K562 (cell line): ENCODE measurements at regions not wholly inside any gene's neighbourhood (a gene's known extent, or its start where the extent isn't known, plus 50 kb on each side); places are given as distances from the start of the nearest gene placed in this dataset.

ENCODE experiments used
- ATAC-seq: fragments of 200-7000 bp; cut with Tn5 transposase; 3 replicates; pipeline ENCODE4 v1.9.1; 2020; ENCODE audit warnings: moderate library complexity
- BruUV-seq: library from RNA; stranded (reverse); fragments of 400-500 nt; replicated peaks from 2 replicates; lab custom pipeline; 2021; lab: Mats Ljungman, UMichigan
- CTCF ChIA-PET: fragments of 300-600 bp; formaldehyde crosslinking; extraction: SDS; loops from one replicate; lab custom pipeline; 2021; ENCODE audit warnings: low intra/inter-chr PET ratio; lab: Yijun Ruan, JAX
- POLR2A ChIA-PET: fragments of 300-600, 350-650 bp; sonication (Branson Sonifier 250); formaldehyde crosslinking; extraction: SDS; loops from one replicate; lab custom pipeline; 2021; ENCODE audit warnings: antibody characterized with exemption, inconsistent platforms; lab: Yijun Ruan, JAX
- DNase-seq, 4 experiments: peaks; one replicate each; pipeline versions ENCODE4 v3.0.0 to v3.0.0-alpha.2; 2011 to 2018; ENCODE audit warnings: low spot score in 3 of 4, mixed read lengths in 3 of 4; ENCODE audit errors: extremely low read depth in 1 of 4
- FAIRE-seq: peaks from 2 replicates; lab custom pipeline; 2011; peaks lifted over from hg19 to GRCh38; lab: Jason Lieb, UNC
- H2AFZ ChIP-seq: 2 replicates; pipeline ENCODE4 v1.6.0; 2011; ENCODE audit warnings: low read depth, low read length, control low read depth, inconsistent platforms
- H3K27ac ChIP-seq: fragments of 200-600 bp; 3 replicates; pipeline ENCODE4 v1.8.0; 2011; ENCODE audit warnings: low read depth, mild to moderate bottlenecking, control low read depth, inconsistent platforms, low read length, moderate library complexity, mixed read lengths; ENCODE audit errors: extremely low read depth
- H3K27me3 ChIP-seq, 2 experiments: fragments of 300-600 bp in 1 of 2; 2 replicates in 1 of 2; 3 replicates in 1 of 2; pipeline versions ENCODE4 v1.6.0 to v1.8.0; 2011; ENCODE audit warnings: inconsistent platforms in 2 of 2, low read length in 2 of 2, mild to moderate bottlenecking in 1 of 2, mixed read lengths in 1 of 2, moderate library complexity in 1 of 2; ENCODE audit not compliant: control insufficient read depth in 2 of 2, insufficient read depth in 2 of 2
- H3K36me3 ChIP-seq: fragments of 300-600 bp; 3 replicates; pipeline ENCODE4 v1.8.0; 2011; ENCODE audit warnings: mild to moderate bottlenecking, low read length, inconsistent platforms; ENCODE audit not compliant: control insufficient read depth, insufficient read depth
- H3K4me1 ChIP-seq, 2 experiments: fragments of 200-600 bp in 1 of 2; replicated peaks in 1 of 2; 2 replicates in 1 of 2; 3 replicates in 1 of 2; pipeline versions ENCODE4 v1.5.1 to v1.8.0; 2011; ENCODE audit warnings: inconsistent platforms in 2 of 2, low read length in 2 of 2, mild to moderate bottlenecking in 1 of 2, mixed read lengths in 1 of 2, moderate library complexity in 1 of 2; ENCODE audit not compliant: control insufficient read depth in 2 of 2, insufficient read depth in 2 of 2
- H3K4me2 ChIP-seq: 2 replicates; pipeline ENCODE4 v1.6.1; 2011; ENCODE audit warnings: low read length, control low read depth, inconsistent platforms, mixed read lengths; ENCODE audit not compliant: insufficient read depth
- H3K4me3 ChIP-seq: fragments of 200-600 bp; sonication (generic), shearing (Covaris generic); 2 replicates; pipeline ENCODE4 v1.5.1; 2016; ENCODE audit warnings: control low read depth, inconsistent platforms
- H3K79me2 ChIP-seq: fragments of 200-600 bp; 3 replicates; pipeline ENCODE4 v1.8.0; 2011; ENCODE audit warnings: low read length, inconsistent platforms; ENCODE audit not compliant: control insufficient read depth, insufficient read depth
- H3K9ac ChIP-seq, 2 experiments: 2 replicates each; pipeline versions ENCODE4 v1.6.0 to v1.6.1; 2011; ENCODE audit warnings: low read depth in 2 of 2, low read length in 2 of 2, control low read depth in 1 of 2, inconsistent platforms in 1 of 2, mild to moderate bottlenecking in 1 of 2, mixed read lengths in 1 of 2; ENCODE audit not compliant: insufficient read depth in 1 of 2
- H3K9me1 ChIP-seq: one replicate; pipeline ENCODE4 v1.6.0; 2011; ENCODE audit warnings: inconsistent platforms, mild to moderate bottlenecking, low read length, moderate library complexity; ENCODE audit not compliant: control insufficient read depth, insufficient read depth
- H3K9me3 ChIP-seq: replicated peaks from 2 replicates; pipeline ENCODE4 v1.5.1; 2011; ENCODE audit warnings: low read depth, low read length, inconsistent platforms; ENCODE audit not compliant: control insufficient read depth, insufficient read depth
- H4K20me1 ChIP-seq: replicated peaks from 2 replicates; pipeline ENCODE4 v1.6.1; 2011; ENCODE audit warnings: low read length, inconsistent platforms, mixed read lengths; ENCODE audit not compliant: control insufficient read depth, insufficient read depth
- EHMT2 ChIP-seq: fragments of 450-650 bp; IDR thresholded peaks from 2 replicates; pipeline ENCODE4 v1.6.1; 2018; ENCODE audit warnings: antibody characterized with exemption
- GTF3C2 ChIP-seq: IDR thresholded peaks from 3 replicates; pipeline ENCODE4 v1.6.1; 2011; ENCODE audit warnings: borderline replicate concordance, mild to moderate bottlenecking, moderate library complexity; ENCODE audit not compliant: insufficient read length; ENCODE audit errors: extremely low read depth
- HOXB6 ChIP-seq: fragments of 250-450 bp; sonication (Bioruptor Pico); IDR thresholded peaks from 2 replicates; pipeline ENCODE4 v1.5.1; 2022; ENCODE audit warnings: mild to moderate bottlenecking, borderline replicate concordance
- PHTF2 ChIP-seq: fragments of 250-450 bp; sonication (Bioruptor Pico); IDR thresholded peaks from 2 replicates; pipeline ENCODE4 v1.5.0; 2021; ENCODE audit warnings: mild to moderate bottlenecking
- PKNOX1 ChIP-seq: fragments of 450-650 bp; IDR thresholded peaks from 2 replicates; pipeline ENCODE4 v1.6.1; 2016
- RCOR1 ChIP-seq, 2 experiments: IDR thresholded peaks; 2 replicates each; pipeline ENCODE4 v1.6.1; 2012; ENCODE audit warnings: low read depth in 2 of 2, low read length in 2 of 2, borderline replicate concordance in 1 of 2, improper control_type of control experiment in 1 of 2
- RNF2 ChIP-seq: sonication (generic); IDR thresholded peaks from 2 replicates; pipeline ENCODE4 v1.6.1; 2016
- TBL1XR1 ChIP-seq, 2 experiments: IDR thresholded peaks; 2 replicates each; pipeline ENCODE4 v1.6.1; 2012; ENCODE audit warnings: improper control_type of control experiment in 2 of 2, low read length in 2 of 2, mild to moderate bottlenecking in 1 of 2
- ZFPM2 ChIP-seq: fragments of 250-450 bp; sonication (Bioruptor Pico); IDR thresholded peaks from 2 replicates; pipeline ENCODE4 v1.5.1; 2022; ENCODE audit warnings: mild to moderate bottlenecking
- ZNF124 ChIP-seq: sonication (generic); formaldehyde crosslinking; IDR thresholded peaks from 2 replicates; pipeline ENCODE4 v1.8.1; 2022; ENCODE audit warnings: missing genetic modification reagents
- ZNF232 ChIP-seq: sonication (generic); formaldehyde crosslinking; IDR thresholded peaks from 2 replicates; pipeline ENCODE4 v1.8.0; 2022; ENCODE audit warnings: mild to moderate bottlenecking, missing genetic modification reagents
- ZNF436 ChIP-seq: fragments of 250-450, 450-650 bp; sonication (Bioruptor Pico); formaldehyde crosslinking; IDR thresholded peaks from 2 replicates; pipeline ENCODE4 v1.7.0; 2020; ENCODE audit warnings: mild to moderate bottlenecking
- WGBS: fragments of 100-300 bp; shearing (Covaris generic); methylation state at CpG from one replicate; pipeline ENCODE4 v1.1.6; 2016; ENCODE audit warnings: low coverage, mixed read lengths; ENCODE audit not compliant: insufficient coverage; ENCODE audit errors: missing lambda C conversion rate; 5-methylcytosine and 5-hydroxymethylcytosine counted together
- in situ Hi-C: fragments of 300-500 bp; cut with MboI; formaldehyde crosslinking; loops from 4 replicates; pipeline ENCODE4 v1.15.0; 2018; ENCODE audit warnings: inconsistent platforms, mixed read lengths
- intact Hi-C: fragments of 100-400 bp; cut with micrococcal nuclease; formaldehyde crosslinking; loops from 2 replicates; pipeline ENCODE4 v1.14.2; 2022

DNA sequence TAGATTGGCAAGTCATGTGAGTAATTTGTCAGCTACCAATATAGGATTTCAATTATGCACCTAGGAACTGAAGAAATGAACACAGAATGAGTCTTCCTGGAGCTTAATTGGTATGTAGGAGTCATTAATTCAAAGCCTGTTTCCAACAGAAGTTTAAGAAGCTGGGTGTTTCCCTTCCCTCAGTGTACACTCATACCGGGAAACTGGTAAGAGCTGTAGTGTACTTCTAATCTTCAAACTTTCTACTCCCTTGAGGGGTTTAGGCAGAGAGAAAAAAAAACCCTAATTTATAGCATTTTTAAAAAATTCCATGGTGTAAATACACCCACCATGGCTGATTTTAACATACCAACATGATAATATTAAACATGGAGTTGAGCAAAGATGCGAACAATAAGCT lies 665.7 kb upstream of the SLITRK5 start:
- H3K9me1 ChIP-seq = no peaks in the 10 kb centered on the region
- ChIA-PET CTCF (no interaction called here), POLR2A (no interaction called here)

More for the DNA sequence above, 665.7 kb upstream of the SLITRK5 start:
- no peak overlapping the region for H3K27ac ChIP-seq
- no peak overlapping the region for H2AFZ ChIP-seq
- H3K9me3 ChIP-seq = no peaks in the 10 kb centered on the region
- WGBS = 0% methylated on average over 2 of the region's 2 CpGs
- H3K4me2 ChIP-seq = no peak overlapping the region
- TF ChIP-seq TBL1XR1 (IDR thresholded peaks at IDR 0.05; ENCODE audit: low read length in 2 of 2) (no peak), PHTF2 (CRISPR knock-in tag) (no peak), ZNF124 (CRISPR knock-in tag) (no peak), RCOR1 (IDR thresholded peaks at IDR 0.05; ENCODE audit: borderline replicate concordance in 1 of 2, low read depth in 2 of 2, low read length in 2 of 2) (no peak), PKNOX1 (no peak), EHMT2 (no peak), HOXB6 (CRISPR knock-in tag) (no peak), RNF2 (no peak), ZNF232 (no peak), ZFPM2 (no peak), GTF3C2 (no peak), ZNF436 (CRISPR knock-in tag) (no peak)
- DNase-seq (no peak), FAIRE-seq (no peak), ATAC-seq (no peak)
- no peaks in the 10 kb centered on the region for H3K36me3 ChIP-seq
- no peaks in the 10 kb centered on the region for H3K27me3 ChIP-seq
- no TSS peak for BruUV-seq
- no peaks in the 10 kb centered on the region for H4K20me1 ChIP-seq
- in situ Hi-C loops (no loop called here), intact Hi-C loops (no loop called here)
- no peaks in the 10 kb centered on the region for H3K4me1 ChIP-seq
- H3K4me3 ChIP-seq = no peak overlapping the region
- H3K9ac ChIP-seq = no peak overlapping the region
- no peaks in the 10 kb centered on the region for H3K79me2 ChIP-seq
